H54 (cell line): ENCODE measurements at regions not wholly inside any gene's neighbourhood (a gene's known extent, or its start where the extent isn't known, plus 50 kb on each side); places are given as distances from the start of the nearest gene placed in this dataset.

Experiments
- DNase-seq: peaks from one replicate; pipeline ENCODE4 v3.0.0; 2011; ENCODE audit warnings: low spot score, mixed read lengths; ENCODE audit not compliant: insufficient read length
- FAIRE-seq: peaks from 3 replicates; lab custom pipeline; 2011; peaks lifted over from hg19 to GRCh38; lab: Jason Lieb, UNC
- POLR2A ChIP-seq: IDR thresholded peaks from 2 replicates; pipeline ENCODE4 v1.6.1; 2011; ENCODE audit warnings: low read depth, mild to moderate bottlenecking, low read length

DNA sequence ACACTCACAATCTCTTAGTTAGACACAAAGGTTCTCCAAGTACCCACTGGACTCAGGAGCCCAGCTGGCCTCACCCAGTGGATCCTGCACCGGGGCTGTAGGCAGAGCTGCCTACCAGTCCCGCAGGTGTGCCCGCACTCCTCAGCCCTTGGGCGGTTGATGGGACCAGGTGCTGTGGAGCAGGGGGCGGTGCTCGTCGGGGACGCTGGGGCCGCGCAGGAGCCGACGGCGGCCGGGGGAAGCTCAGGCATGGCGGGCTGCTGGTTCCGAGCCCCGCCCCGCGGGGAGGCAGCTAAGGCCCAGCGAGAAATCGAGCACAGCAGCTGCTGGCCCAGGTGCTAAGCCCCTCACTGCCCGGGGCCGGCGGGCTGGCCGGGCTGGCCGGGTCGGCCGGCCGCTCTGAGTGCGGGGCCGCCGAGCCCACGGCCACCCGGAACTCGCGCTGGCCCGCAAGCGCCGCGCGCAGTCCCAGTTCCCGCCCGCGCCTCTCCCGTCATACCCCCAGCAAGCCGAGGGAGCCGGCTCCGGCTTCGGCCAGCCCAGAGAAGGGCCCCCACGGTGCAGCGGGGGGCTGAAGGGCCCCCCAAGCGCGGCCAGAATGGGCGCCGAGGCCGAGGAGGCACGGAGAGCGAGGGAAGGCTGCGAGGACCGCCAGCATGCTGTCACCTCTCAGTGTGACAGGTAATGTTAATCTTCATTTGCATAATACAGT, 506.8 kb downstream of the LRFN5 start:
- TF ChIP-seq POLR2A, result no peak

GRCh38 chr14:42112108-42112507, 505.4 kb downstream of the LRFN5 start:
- DNase-seq (no peak), FAIRE-seq (no peak)
- no peak for TF ChIP-seq POLR2A

More for the DNA sequence above, 506.8 kb downstream of the LRFN5 start:
- FAIRE-seq (no peak), DNase-seq (no peak)

GRCh38 chr14:42111355-42111754, 504.7 kb downstream of the LRFN5 start:
- FAIRE-seq, result no peak
- DNase-seq, result no peak
- TF ChIP-seq POLR2A, result no peak

DNA sequence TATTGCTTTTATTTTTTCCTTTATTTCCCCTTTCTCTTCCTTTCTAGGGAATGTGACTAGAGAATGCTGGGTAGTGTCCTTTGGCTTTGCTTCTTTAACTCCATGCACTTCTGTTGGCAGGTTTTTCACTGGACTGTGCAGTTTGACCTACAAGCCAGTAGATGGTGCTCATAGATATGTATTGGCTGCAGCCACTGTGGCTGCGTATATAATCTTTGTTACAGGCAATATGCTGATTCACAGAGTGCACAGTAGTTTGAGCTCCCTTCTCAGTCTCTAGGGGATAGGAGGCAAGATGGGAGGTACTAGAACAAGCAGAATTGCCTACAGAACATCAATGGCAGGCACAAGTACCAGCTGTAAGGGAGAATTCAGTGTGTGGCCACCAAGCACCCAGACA, 503.5 kb downstream of the LRFN5 start:
- FAIRE-seq (peak; percentile 69), DNase-seq (no peak)
- TF ChIP-seq POLR2A, result no peak

- DNase-seq (no peak), FAIRE-seq (no peak)
- no peak for TF ChIP-seq POLR2A
These were observed 488.5 kb downstream of the LRFN5 start for GRCh38 chr14:42095155-42095554.

GRCh38 chr14:42090122-42090521, 483.4 kb downstream of the LRFN5 start:
- TF ChIP-seq POLR2A, result no peak
- FAIRE-seq, result no peak
- DNase-seq, result no peak

- DNase-seq (no peak), FAIRE-seq (no peak)
- TF ChIP-seq POLR2A, result no peak
These were observed 473.2 kb downstream of the LRFN5 start for GRCh38 chr14:42079911-42080310.

DNA sequence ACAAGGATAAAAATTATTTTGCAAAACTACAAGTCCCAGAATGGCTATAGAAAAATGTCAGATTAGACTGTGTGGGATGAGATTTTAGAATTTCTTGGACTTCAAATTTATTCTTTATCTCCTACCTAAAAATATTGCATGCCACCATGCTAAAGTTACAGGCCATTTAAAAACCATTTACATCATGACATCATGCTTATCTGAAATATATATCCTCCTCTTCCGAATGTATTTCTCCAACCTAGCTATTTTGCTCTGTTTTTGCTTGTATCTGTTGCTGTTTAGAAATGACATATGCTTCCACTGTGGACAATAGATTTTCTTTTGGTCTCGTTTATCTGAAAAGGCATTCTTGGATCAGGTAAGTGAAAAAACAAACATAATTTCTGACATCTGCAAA, 471.7 kb downstream of the LRFN5 start:
- FAIRE-seq, result no peak
- TF ChIP-seq POLR2A, result no peak
- DNase-seq, result no peak

DNA sequence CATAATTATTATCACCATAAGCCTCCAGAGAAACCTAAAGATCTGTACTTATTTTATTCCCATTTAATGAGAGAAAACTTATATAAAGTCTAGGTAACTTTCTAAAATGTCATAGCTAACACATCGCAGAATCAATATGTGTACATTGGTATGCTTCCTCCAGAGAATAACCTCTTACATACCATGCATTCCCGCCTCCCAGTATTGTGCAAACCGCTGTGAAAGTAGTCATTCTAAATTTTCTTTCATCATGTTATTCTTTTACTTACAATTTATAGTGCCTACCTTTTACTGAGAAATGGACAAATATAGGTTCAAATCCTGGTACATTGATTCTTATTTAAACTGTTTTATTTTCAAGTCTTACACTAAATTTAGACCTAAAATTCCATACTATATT, 463.4 kb downstream of the LRFN5 start:
- FAIRE-seq (no peak), DNase-seq (no peak)
- TF ChIP-seq POLR2A, result no peak

GRCh38 chr14:42057111-42057510, 450.4 kb downstream of the LRFN5 start:
- TF ChIP-seq POLR2A, result no peak
- DNase-seq (no peak), FAIRE-seq (no peak)

DNA sequence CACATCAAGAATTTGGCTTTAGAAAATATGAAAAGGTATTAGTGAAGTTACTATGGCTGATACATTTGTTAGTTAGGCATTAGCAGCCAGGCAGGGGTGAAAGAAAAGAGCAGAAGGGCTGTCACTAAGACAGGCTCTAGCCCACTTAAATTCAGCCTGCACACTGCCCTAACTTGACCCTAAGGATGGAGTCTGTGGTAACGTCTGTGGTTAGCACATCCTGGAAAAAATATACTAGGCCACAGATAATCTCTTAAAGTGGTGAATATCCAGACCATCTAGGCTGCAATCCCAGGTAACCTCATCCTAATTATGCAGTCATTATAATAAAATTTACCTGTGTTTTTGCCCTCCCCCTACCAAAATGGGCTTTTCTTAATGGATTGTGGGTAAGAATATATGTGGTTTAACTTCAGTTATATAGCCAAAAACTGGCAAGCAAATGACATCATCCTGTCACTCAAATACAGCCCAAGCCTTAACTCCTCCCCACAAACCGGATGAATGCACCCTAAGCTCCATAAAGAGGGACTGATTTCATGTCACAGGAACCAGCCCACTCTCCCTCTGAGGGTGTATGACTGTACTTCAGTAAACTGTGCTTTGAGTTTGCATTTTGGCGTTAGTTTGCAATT, 440.9 kb downstream of the LRFN5 start:
- FAIRE-seq (no peak), DNase-seq (no peak)
- TF ChIP-seq POLR2A, result no peak

DNA sequence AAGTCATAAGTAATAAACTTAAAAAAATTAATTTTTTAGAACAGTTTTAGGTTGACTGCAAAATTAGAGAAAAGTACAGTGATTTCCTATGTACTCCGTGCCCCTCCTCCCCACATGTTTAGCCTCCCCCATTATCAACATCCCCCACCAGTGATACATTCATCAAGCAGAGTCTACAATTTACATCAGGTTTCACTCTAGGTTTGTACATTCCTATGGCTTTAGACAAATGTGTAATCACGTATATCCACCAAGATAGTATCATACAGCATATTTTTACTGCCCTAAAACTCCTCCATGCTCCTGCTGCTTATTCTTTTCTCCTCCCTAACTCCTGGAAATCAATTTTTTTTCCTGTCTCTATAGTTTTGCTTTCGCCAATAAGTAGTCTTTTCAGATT, 438.7 kb downstream of the LRFN5 start:
- DNase-seq, result no peak
- TF ChIP-seq POLR2A, result no peak
- FAIRE-seq, result no peak

DNA sequence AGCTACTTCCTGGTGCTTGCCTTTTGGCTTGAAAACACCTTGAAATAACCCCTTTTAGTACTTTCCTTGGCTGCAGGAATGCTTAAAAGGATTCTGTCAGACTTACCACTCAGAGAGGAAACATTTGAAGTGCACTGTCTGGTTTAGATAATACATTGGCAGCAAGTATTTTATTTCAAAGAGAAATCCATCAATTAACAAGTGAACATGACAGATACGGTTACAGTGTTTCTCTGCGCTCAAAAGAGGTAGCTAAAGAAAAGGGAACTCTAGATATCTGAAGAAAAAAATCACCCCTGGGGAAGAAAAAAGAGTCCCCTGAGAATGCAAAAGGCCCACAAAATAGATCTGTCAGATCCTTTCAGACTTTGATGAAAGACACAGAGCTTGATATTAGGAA, 421.9 kb downstream of the LRFN5 start:
- DNase-seq (no peak), FAIRE-seq (no peak)
- no peak for TF ChIP-seq POLR2A

- DNase-seq (no peak), FAIRE-seq (no peak)
- no peak for TF ChIP-seq POLR2A
These were observed 420.6 kb downstream of the LRFN5 start for GRCh38 chr14:42027271-42027670.

GRCh38 chr14:42023452-42023851, 416.8 kb downstream of the LRFN5 start:
- FAIRE-seq (no peak), DNase-seq (no peak)
- TF ChIP-seq POLR2A, result no peak
